ENCODE measurements at regions not wholly inside any gene's neighbourhood (a gene's known extent, or its start where the extent isn't known, plus 50 kb on each side); places are given as distances from the start of the nearest gene placed in this dataset.

DNA sequence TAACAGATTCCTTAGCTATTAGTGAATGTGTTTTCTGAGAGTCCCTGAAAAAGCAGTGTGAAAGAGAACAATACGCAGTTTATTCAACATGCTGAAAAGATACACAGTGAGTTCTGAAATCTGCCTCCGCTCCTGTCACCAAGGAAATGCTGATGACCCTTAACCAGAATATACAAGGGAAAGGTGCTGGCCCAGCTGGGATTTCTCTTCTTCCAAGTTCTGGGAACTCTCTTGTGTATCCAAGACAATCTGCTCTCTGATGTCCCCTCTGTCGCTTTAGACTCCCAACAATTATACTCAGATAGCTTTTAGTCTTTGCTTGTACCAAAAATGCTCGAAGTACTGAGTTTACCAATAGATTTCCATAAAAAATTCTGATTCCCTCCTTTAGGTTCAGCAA lies 214.9 kb downstream of the TMEM167A start:
- no peak for TF ChIP-seq EZH2phosphoT487 (IDR thresholded peaks at IDR 0.05; ENCODE audit: borderline replicate concordance)
- TF ChIP-seq, protein P1, sequence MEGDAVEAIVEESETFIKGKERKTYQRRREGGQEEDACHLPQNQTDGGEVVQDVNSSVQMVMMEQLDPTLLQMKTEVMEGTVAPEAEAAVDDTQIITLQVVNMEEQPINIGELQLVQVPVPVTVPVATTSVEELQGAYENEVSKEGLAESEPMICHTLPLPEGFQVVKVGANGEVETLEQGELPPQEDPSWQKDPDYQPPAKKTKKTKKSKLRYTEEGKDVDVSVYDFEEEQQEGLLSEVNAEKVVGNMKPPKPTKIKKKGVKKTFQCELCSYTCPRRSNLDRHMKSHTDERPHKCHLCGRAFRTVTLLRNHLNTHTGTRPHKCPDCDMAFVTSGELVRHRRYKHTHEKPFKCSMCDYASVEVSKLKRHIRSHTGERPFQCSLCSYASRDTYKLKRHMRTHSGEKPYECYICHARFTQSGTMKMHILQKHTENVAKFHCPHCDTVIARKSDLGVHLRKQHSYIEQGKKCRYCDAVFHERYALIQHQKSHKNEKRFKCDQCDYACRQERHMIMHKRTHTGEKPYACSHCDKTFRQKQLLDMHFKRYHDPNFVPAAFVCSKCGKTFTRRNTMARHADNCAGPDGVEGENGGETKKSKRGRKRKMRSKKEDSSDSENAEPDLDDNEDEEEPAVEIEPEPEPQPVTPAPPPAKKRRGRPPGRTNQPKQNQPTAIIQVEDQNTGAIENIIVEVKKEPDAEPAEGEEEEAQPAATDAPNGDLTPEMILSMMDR (conservative IDR thresholded peaks at IDR 0.05; ENCODE audit: low read length), result no peak

All from Loucy (cell line).